ENCODE measurements at regions not wholly inside any gene's neighbourhood (a gene's known extent, or its start where the extent isn't known, plus 50 kb on each side); places are given as distances from the start of the nearest gene placed in this dataset.

- Histone ChIP-seq H3K36me3 (ENCODE audit: control insufficient read depth, insufficient read depth, low read length) (no peaks in the 10 kb centered on the region), H3K27me3 (ENCODE audit: control insufficient read depth, insufficient read depth, low read length) (no peaks in the 10 kb centered on the region), H3K4me3 (ENCODE audit: low read depth, low read length) (no peak overlapping the region)
- no peak for DNase-seq (ENCODE audit: low read depth)
- TF ChIP-seq, protein P1, sequence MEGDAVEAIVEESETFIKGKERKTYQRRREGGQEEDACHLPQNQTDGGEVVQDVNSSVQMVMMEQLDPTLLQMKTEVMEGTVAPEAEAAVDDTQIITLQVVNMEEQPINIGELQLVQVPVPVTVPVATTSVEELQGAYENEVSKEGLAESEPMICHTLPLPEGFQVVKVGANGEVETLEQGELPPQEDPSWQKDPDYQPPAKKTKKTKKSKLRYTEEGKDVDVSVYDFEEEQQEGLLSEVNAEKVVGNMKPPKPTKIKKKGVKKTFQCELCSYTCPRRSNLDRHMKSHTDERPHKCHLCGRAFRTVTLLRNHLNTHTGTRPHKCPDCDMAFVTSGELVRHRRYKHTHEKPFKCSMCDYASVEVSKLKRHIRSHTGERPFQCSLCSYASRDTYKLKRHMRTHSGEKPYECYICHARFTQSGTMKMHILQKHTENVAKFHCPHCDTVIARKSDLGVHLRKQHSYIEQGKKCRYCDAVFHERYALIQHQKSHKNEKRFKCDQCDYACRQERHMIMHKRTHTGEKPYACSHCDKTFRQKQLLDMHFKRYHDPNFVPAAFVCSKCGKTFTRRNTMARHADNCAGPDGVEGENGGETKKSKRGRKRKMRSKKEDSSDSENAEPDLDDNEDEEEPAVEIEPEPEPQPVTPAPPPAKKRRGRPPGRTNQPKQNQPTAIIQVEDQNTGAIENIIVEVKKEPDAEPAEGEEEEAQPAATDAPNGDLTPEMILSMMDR (IDR thresholded peaks at IDR 0.05; ENCODE audit: insufficient read depth, low read length, poor library complexity, severe bottlenecking), result no peak
These were observed 390.7 kb upstream of the ZP4 start for GRCh38 chr1:238281418-238281817.

DNA sequence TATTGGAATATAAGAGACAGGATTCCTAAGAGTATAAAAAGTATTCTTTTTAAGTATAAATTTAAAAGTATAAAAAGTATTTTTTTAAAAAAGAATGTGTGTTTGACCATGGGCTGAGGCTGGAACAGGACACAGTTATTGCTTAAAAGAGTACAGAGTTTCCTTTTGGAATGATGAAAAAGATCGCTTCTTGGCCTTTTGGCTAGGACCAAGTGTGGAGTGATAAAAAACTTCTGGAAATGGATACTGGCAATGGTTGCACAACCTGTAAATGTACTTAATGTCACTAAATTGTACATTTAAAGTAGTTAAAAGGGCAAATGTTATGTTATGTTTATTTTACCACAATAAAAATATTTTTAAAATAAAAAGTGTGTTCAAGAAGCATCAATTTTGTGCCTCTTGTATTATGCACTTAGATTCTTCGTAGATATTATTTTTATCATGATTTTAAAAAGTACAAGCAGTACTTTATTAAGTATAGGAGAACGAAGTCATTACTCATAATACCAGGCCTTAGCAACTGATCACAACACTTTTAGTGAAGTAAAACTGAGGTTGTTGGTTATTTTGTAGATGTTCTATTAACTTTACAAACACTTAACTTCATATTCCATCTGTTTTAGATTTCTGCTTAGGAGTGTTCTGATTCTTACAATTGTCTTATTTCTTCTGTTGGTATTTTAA lies 389.1 kb upstream of the ZP4 start:
- TF ChIP-seq, protein P1 (IDR thresholded peaks at IDR 0.05; ENCODE audit: insufficient read depth, low read length, poor library complexity, severe bottlenecking), result no peak
- Histone ChIP-seq H3K36me3 (ENCODE audit: control insufficient read depth, insufficient read depth, low read length) (no peaks in the 10 kb centered on the region), H3K4me3 (ENCODE audit: low read depth, low read length) (no peak overlapping the region), H3K27me3 (ENCODE audit: control insufficient read depth, insufficient read depth, low read length) (no peaks in the 10 kb centered on the region)
- no peak for DNase-seq (ENCODE audit: low read depth)

DNA sequence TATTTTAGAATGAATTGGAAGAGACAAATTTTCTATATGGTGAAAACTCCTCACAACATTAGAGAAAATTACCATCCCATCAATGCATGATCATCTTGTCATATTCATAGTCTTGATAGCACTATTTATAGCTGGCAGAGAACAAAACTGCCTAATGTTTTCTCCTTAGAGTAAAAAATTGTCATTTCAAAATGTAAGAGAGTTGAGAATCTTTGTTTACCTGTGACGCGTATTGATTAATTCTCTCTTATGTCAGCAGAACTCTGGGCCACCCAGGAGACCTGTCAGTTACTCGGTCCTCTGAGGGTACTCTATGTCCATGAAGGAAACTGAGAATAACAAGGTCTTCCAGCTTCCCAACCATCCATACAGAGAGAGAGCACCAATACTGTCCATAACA lies 381.4 kb upstream of the ZP4 start:
- no peaks in the 10 kb centered on the region for H3K27me3 ChIP-seq (ENCODE audit: control insufficient read depth, insufficient read depth, low read length)
- TF ChIP-seq, protein P1 (IDR thresholded peaks at IDR 0.05; ENCODE audit: insufficient read depth, low read length, poor library complexity, severe bottlenecking), result no peak
- H3K36me3 ChIP-seq (ENCODE audit: control insufficient read depth, insufficient read depth, low read length), result no peaks in the 10 kb centered on the region
- no peak for DNase-seq (ENCODE audit: low read depth)
- no peak overlapping the region for H3K4me3 ChIP-seq (ENCODE audit: low read depth, low read length)

DNA sequence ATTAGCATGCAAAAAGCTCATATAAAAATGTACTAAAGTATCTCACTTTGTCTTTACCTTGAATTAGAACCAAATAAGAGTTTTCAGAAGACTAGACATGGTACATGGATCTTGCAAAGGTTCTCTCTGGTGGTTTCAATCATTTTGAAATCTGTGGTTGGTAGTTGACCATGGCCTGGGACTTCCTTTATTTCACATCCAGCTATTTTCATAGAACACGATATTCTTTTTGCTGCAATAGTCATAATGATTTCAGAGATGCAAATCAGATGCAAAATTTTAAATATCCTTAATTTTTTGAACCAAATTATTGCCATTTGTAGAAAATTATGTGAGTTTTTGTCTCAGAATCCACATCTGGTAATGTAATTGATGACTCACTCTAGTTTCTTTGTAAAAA lies 375.1 kb upstream of the ZP4 start:
- TF ChIP-seq, protein P1 (IDR thresholded peaks at IDR 0.05; ENCODE audit: insufficient read depth, low read length, poor library complexity, severe bottlenecking), result no peak

GRCh38 chr1:238264951-238265350 lies 374.2 kb upstream of the ZP4 start:
- TF ChIP-seq, protein P1 (IDR thresholded peaks at IDR 0.05; ENCODE audit: insufficient read depth, low read length, poor library complexity, severe bottlenecking), result no peak
- no peaks in the 10 kb centered on the region for H3K36me3 ChIP-seq (ENCODE audit: control insufficient read depth, insufficient read depth, low read length)
- no peak for DNase-seq (ENCODE audit: low read depth)
- H3K27me3 ChIP-seq (ENCODE audit: control insufficient read depth, insufficient read depth, low read length), result no peaks in the 10 kb centered on the region
- no peak overlapping the region for H3K4me3 ChIP-seq (ENCODE audit: low read depth, low read length)

More for the DNA sequence above, 375.1 kb upstream of the ZP4 start:
- Histone ChIP-seq H3K4me3 (ENCODE audit: low read depth, low read length) (no peak overlapping the region), H3K27me3 (ENCODE audit: control insufficient read depth, insufficient read depth, low read length) (no peaks in the 10 kb centered on the region), H3K36me3 (ENCODE audit: control insufficient read depth, insufficient read depth, low read length) (no peaks in the 10 kb centered on the region)
- DNase-seq (ENCODE audit: low read depth), result no peak

- TF ChIP-seq, protein P1 (IDR thresholded peaks at IDR 0.05; ENCODE audit: insufficient read depth, low read length, poor library complexity, severe bottlenecking), result no peak
- Histone ChIP-seq H3K27me3 (ENCODE audit: control insufficient read depth, insufficient read depth, low read length) (no peaks in the 10 kb centered on the region), H3K4me3 (ENCODE audit: low read depth, low read length) (no peak overlapping the region), H3K36me3 (ENCODE audit: control insufficient read depth, insufficient read depth, low read length) (no peaks in the 10 kb centered on the region)
- no peak for DNase-seq (ENCODE audit: low read depth)
These were observed 367.8 kb upstream of the ZP4 start for GRCh38 chr1:238258510-238258909.

Data from kidney epithelial cell (primary cell).